ENCODE measurements at regions not wholly inside any gene's neighbourhood (a gene's known extent, or its start where the extent isn't known, plus 50 kb on each side); places are given as distances from the start of the nearest gene placed in this dataset.
A peak's percentile ranks its signal among the peaks of the same experiment; 100 is the strongest.

- Mint-ChIP-seq H3K27ac (no peak overlapping the region), H3K36me3 (no peaks in the 10 kb centered on the region), H3K9me3 (peaks cover 0 to 3% of the 10 kb centered on the region in 2 donors)
- ATAC-seq (no peak), DNase-seq (ENCODE audit: low spot score in 2 of 2) (no peak)
Measured at GRCh38 chr13:21805733-21806132, 134.9 kb downstream of the FGF9 start.

GRCh38 chr13:21812192-21812626, 141.3 kb downstream of the FGF9 start:
- Mint-ChIP-seq H3K9me3 (peaks cover 0 to 3% of the 10 kb centered on the region in 2 donors), H3K27ac (no peak overlapping the region), H3K36me3 (no peaks in the 10 kb centered on the region)
- ATAC-seq (no peak), DNase-seq (ENCODE audit: low spot score in 2 of 2) (no peak)

DNA sequence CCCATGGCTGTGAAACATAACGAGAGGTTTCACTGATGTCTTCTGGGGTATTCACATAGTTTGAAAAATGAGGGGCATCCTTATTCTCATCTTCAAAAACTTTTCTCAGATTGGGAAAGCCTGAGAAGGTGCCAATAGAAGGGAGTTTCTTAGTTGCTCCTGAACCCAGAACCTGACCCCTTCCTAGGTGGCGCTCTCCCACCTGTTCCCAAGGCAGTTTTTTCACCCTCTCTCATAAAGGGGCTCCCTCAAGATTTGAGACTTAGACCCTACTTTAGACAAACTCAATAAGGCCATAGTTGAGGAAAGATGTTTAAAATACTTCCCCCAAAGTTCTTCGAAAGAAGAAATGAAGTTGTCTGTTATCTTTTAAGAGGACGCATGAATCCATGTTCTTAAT, 142.2 kb downstream of the FGF9 start:
- ATAC-seq = no peak

DNA sequence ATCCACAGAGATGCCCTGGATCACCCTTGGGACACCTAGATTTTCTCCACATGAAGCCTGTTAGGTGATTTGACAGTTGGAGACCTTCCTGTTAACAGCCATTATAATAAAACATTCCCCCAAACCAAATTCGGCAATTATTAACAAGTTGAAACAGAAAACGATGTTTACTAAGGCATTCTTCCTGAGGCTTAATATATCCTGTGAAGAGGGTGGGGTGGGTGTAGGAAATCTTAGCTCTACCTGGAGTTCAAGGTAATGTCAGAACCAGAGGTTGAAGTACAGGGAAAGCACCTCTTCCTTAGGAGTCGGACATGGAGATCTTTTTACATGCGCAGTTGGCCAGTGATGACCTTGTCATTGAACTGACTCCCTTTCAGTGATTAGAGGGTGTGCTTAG, 143.0 kb downstream of the FGF9 start:
- H3K36me3 Mint-ChIP-seq = no peaks in the 10 kb centered on the region
- ATAC-seq (no peak), DNase-seq (ENCODE audit: low spot score in 2 of 2) (no peak)
- no peaks in the 10 kb centered on the region for H3K9me3 Mint-ChIP-seq
- H3K27ac Mint-ChIP-seq = no peak overlapping the region

More for the DNA sequence above, 142.2 kb downstream of the FGF9 start:
- Mint-ChIP-seq H3K36me3 (no peaks in the 10 kb centered on the region), H3K9me3 (no peaks in the 10 kb centered on the region), H3K27ac (no peak overlapping the region)
- DNase-seq (ENCODE audit: low spot score in 2 of 2) = no peak

- Mint-ChIP-seq H3K27ac (no peak overlapping the region), H3K36me3 (no peaks in the 10 kb centered on the region), H3K9me3 (no peaks in the 10 kb centered on the region)
- ATAC-seq = no peak
- no peak for DNase-seq (ENCODE audit: low spot score in 2 of 2)
Measured at GRCh38 chr13:21814604-21815003, 143.7 kb downstream of the FGF9 start.

GRCh38 chr13:21817878-21818277, 147.0 kb downstream of the FGF9 start:
- Mint-ChIP-seq H3K9me3 (no peaks in the 10 kb centered on the region), H3K27ac (no peak overlapping the region), H3K36me3 (no peaks in the 10 kb centered on the region)
- no peak for DNase-seq (ENCODE audit: low spot score in 2 of 2)
- ATAC-seq = no peak

DNA sequence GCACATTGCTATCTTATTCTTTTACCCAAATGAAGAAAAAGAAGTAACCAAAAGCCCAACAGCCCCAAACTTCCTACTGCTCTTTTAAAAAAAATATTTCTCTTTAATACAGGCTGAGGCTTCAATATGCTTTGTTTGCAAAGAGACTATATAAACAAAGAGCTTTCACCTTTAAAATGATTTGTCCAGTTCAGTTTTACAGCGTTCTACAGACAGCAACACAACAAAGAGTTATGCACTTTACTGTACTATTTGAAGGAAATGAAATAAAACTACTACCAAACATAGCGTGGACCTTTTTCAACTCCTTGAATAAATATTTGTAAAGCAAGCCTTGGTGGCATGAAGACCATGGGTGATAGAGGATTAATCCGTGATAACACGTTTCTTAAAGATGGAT, 151.2 kb downstream of the FGF9 start:
- H3K36me3 Mint-ChIP-seq = no peaks in the 10 kb centered on the region
- DNase-seq (ENCODE audit: low spot score in 2 of 2) = no peak

DNA sequence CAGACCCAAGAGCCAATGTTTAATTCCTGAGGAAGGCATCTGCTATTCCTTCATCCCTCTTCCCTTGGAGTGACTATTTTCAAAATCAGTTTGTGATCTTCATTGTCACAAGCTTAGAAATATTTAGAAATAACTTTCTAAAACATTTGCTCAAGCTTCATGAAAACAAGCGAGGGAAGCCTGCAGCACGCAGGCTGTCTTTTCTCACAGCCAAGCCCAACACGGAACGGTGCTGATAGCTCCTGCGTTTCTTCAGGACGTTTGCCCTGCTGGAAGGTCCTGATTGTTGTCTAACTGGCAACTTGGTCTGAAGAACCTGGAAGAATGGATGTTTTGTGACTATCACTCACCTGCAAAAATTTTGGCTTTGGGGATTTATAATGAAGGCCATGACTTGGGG, 152.5 kb downstream of the FGF9 start:
- Mint-ChIP-seq H3K27ac (no peak overlapping the region), H3K9me3 (no peaks in the 10 kb centered on the region), H3K36me3 (no peaks in the 10 kb centered on the region)
- ATAC-seq = no peak
- DNase-seq (ENCODE audit: low spot score in 2 of 2) = no peak

More for the DNA sequence above, 151.2 kb downstream of the FGF9 start:
- no peaks in the 10 kb centered on the region for H3K9me3 Mint-ChIP-seq
- no peak for ATAC-seq
- no peak overlapping the region for H3K27ac Mint-ChIP-seq

DNA sequence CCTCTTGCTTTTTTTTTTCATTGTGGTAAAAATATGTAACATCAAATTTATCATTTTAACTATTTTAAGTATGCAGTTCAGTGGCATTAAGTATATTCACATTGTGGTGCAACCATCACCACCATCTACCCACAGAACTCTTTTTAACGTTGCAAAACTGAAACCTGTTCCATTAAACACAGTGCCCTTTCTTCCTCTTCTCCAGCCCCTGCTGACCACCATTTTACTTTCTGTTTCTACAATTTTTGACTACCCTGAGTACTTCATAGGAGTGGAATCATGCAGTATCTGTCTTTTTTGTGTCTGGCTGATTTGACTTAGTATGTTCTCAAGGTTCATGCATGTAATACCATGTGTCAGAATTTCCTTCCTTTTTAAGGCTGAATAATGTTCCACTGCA, 153.1 kb downstream of the FGF9 start:
- Mint-ChIP-seq H3K9me3 (no peaks in the 10 kb centered on the region), H3K27ac (no peak overlapping the region), H3K36me3 (no peaks in the 10 kb centered on the region)
- ATAC-seq = no peak
- DNase-seq (ENCODE audit: low spot score in 2 of 2) = no peak

DNA sequence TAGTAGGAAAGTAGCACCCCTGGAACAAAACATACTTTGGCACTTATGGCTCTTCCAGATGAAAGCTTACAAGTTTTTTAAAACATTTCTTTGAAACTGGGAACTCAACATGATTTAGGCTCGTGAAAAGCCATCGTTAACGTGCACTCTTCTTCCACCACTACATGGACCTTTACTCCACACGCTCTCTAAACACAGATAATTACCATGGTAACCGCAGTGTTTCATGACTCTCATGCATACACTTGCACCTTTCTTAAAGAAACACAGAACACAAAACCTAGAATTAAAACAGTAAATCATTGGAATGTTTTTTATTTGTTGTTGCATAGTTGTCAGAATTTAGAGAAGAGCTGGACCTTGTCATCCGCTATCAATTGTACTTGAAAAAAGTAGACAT, 154.3 kb downstream of the FGF9 start:
- Mint-ChIP-seq H3K36me3 (no peaks in the 10 kb centered on the region), H3K9me3 (no peaks in the 10 kb centered on the region), H3K27ac (no peak overlapping the region)
- ATAC-seq (no peak), DNase-seq (ENCODE audit: low spot score in 2 of 2) (no peak)

- ATAC-seq (no peak), DNase-seq (ENCODE audit: low spot score in 2 of 2) (no peak)
- Mint-ChIP-seq H3K36me3 (no peaks in the 10 kb centered on the region), H3K9me3 (no peaks in the 10 kb centered on the region), H3K27ac (no peak overlapping the region)
Measured at GRCh38 chr13:21825801-21826200, 154.9 kb downstream of the FGF9 start.

GRCh38 chr13:21826214-21827015, 155.5 kb downstream of the FGF9 start:
- ATAC-seq = no peak
- Mint-ChIP-seq H3K27ac (peak overlapping the region in 1 of 2 donors; percentile 29), H3K9me3 (no peaks in the 10 kb centered on the region), H3K36me3 (no peaks in the 10 kb centered on the region)
- DNase-seq (ENCODE audit: low spot score in 2 of 2) = no peak

DNA sequence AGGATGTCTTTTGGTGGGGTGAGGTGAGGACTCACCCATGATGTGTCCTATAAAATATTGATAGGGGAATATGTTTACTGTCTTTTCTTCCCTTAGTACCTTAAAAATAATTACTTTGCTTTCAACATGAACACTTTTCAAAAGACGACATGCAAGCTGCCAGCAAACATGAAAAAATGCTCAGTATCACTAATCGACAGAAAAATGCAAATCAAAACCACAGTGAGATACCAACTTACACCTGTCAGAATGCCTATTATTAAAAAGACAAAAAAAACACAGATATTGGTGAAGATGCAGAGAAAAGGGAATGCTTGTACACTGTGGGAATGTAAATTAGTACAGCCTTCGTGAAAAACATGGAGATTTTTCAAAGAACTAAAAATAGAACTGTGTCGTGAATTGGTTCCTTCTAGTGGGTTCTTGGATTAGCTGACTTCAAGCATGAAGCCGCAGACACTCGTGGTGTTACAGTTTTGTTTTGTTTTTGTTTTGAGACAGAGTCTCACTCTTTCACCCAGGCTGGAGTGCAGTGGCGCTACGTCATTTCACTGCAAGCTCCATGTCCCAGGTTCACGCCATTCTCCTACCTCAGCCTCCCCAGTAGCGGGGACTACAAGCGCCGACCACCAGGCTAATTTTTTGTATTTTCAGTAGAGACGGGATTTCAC, 160.9 kb downstream of the FGF9 start:
- Mint-ChIP-seq H3K27ac (no peak overlapping the region), H3K9me3 (peaks cover 0 to 10% of the 10 kb centered on the region in 2 donors), H3K36me3 (no peaks in the 10 kb centered on the region)
- no peak for ATAC-seq
- DNase-seq (ENCODE audit: low spot score in 2 of 2) = no peak

DNA sequence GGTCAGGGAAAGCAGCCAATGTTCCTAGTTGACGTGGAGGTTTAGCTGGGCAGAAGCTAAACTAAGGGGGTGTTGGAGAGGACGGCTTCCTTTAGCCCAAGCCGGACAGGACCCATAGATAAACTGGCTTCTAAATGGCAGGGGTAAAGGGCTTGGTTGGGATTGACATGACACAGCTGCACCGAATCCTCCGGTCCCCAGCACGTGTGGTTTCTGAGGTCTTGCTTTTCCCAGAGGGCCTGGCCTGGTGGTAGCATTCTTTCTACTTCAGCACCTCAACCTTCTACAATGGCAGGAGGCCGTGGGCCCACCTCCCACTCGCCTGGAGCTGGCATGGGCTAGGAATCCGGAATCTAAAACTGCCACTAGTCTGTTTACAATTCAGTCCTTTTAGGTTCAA, 163.0 kb downstream of the FGF9 start:
- no peak for DNase-seq (ENCODE audit: low spot score in 2 of 2)
- Mint-ChIP-seq H3K27ac (no peak overlapping the region), H3K9me3 (peaks cover 0 to 10% of the 10 kb centered on the region in 2 donors), H3K36me3 (no peaks in the 10 kb centered on the region)
- no peak for ATAC-seq

GRCh38 chr13:21834521-21834920, 163.6 kb downstream of the FGF9 start:
- ATAC-seq = no peak
- Mint-ChIP-seq H3K9me3 (peaks cover 0 to 10% of the 10 kb centered on the region in 2 donors), H3K27ac (no peak overlapping the region), H3K36me3 (no peaks in the 10 kb centered on the region)
- no peak for DNase-seq (ENCODE audit: low spot score in 2 of 2)

GRCh38 chr13:21837288-21837687, 166.4 kb downstream of the FGF9 start:
- ATAC-seq (no peak), DNase-seq (ENCODE audit: low spot score in 2 of 2) (no peak)
- no peak overlapping the region for H3K27ac Mint-ChIP-seq
- H3K9me3 Mint-ChIP-seq = peaks cover 0 to 10% of the 10 kb centered on the region in 2 donors
- H3K36me3 Mint-ChIP-seq = no peaks in the 10 kb centered on the region

- Mint-ChIP-seq H3K9me3 (peaks cover 0 to 6% of the 10 kb centered on the region in 2 donors), H3K36me3 (no peaks in the 10 kb centered on the region), H3K27ac (no peak overlapping the region)
- DNase-seq (ENCODE audit: low spot score in 2 of 2) (no peak), ATAC-seq (no peak)
Measured at GRCh38 chr13:21837841-21838551, 167.1 kb downstream of the FGF9 start.
